ENCODE measurements at regions not wholly inside any gene's neighbourhood (a gene's known extent, or its start where the extent isn't known, plus 50 kb on each side); places are given as distances from the start of the nearest gene placed in this dataset.

- 24% methylated on average over 4 of the region's 4 CpGs for WGBS (ENCODE audit: insufficient coverage, insufficient replicate concordance, low lambda C conversion rate, missing lambda C conversion rate)
- Histone ChIP-seq H3K27ac (ENCODE audit: control insufficient read depth, insufficient read depth) (no peak overlapping the region), H3K4me2 (ENCODE audit: control insufficient read depth, insufficient read depth) (no peak overlapping the region), H3K27me3 (replicated peaks in 1 of 2; ENCODE audit: control insufficient read depth in 2 of 2, insufficient read depth in 2 of 2, low read length in 1 of 2) (no peaks in the 10 kb centered on the region), H4K20me1 (ENCODE audit: control insufficient read depth, insufficient read depth) (no peaks in the 10 kb centered on the region), H3K4me1 (ENCODE audit: control insufficient read depth, insufficient read depth, low read length) (no peaks in the 10 kb centered on the region), H3K9ac (ENCODE audit: control insufficient read depth, insufficient read depth, low read length) (no peak overlapping the region), H2AFZ (ENCODE audit: control insufficient read depth, low read depth, low read length) (no peak overlapping the region), H3K79me2 (ENCODE audit: control insufficient read depth, insufficient read depth, low read length) (no peaks in the 10 kb centered on the region), H3K36me3 (ENCODE audit: control insufficient read depth in 2 of 2, insufficient read depth in 2 of 2, low read length in 1 of 2) (no peaks in the 10 kb centered on the region), H3K9me3 (replicated peaks; ENCODE audit: control insufficient read depth, insufficient read depth, low read length) (no peaks in the 10 kb centered on the region), H3K4me3 (no peak overlapping the region)
- no peak for TF ChIP-seq ZNF622 (IDR thresholded peaks at IDR 0.05)
- TF ChIP-seq RAD51 (IDR thresholded peaks at IDR 0.05), result no peak
- TF ChIP-seq RUNX3 (IDR thresholded peaks at IDR 0.05; ENCODE audit: low read length), result no peak
- no peak for TF ChIP-seq PML (IDR thresholded peaks at IDR 0.05; ENCODE audit: low read length)
- no peak for TF ChIP-seq IKZF2 (IDR thresholded peaks at IDR 0.05)
- TF ChIP-seq MTA3 (IDR thresholded peaks at IDR 0.05; ENCODE audit: borderline replicate concordance, low read length), result no peak
- TF ChIP-seq REST (IDR thresholded peaks at IDR 0.05; ENCODE audit: low read depth, low read length), result no peak
- TF ChIP-seq ASH2L (IDR thresholded peaks at IDR 0.05; ENCODE audit: borderline replicate concordance, low read depth), result no peak
- TF ChIP-seq STAT3 (IDR thresholded peaks at IDR 0.05; ENCODE audit: low read depth, low read length), result no peak
- no peak for TF ChIP-seq NFYA (IDR thresholded peaks at IDR 0.05; ENCODE audit: borderline replicate concordance, low read depth, low read length)
- no peak for TF ChIP-seq MAX (IDR thresholded peaks at IDR 0.05; ENCODE audit: low read depth, low read length)
- no peak for TF ChIP-seq FOXK2 (IDR thresholded peaks at IDR 0.05)
- TF ChIP-seq SIN3A (IDR thresholded peaks at IDR 0.05; ENCODE audit: low read depth, low read length), result no peak
- no peak for TF ChIP-seq JUNB (IDR thresholded peaks at IDR 0.05)
- TF ChIP-seq IKZF1 (conservative IDR thresholded peaks at IDR 0.05), result no peak
- TF ChIP-seq LARP7 (IDR thresholded peaks at IDR 0.05), result no peak
- in situ Hi-C loops (cut with MboI) (no loop called here), intact Hi-C loops (cut with micrococcal nuclease; ENCODE audit: unreplicated experiment) (no loop called here)
- ATAC-seq (no peak), FAIRE-seq (no peak), DNase-seq (ENCODE audit: low read depth, low spot score) (no peak)
- ChIA-PET SMC1A (ENCODE audit: uncharacterized antibody, unreplicated experiment) (no interaction called here), RAD21 (ENCODE audit: unreplicated experiment) (no interaction called here), CTCF (no interaction called here), POLR2A (no interaction called here)
- no TSS peak for BruUV-seq (replicated peaks)
These were observed 440.3 kb upstream of the CRIM1 start for GRCh38 chr2:35915261-35915660.

Measured in GM12878 (cell line).